ENCODE measurements at regions not wholly inside any gene's neighbourhood (a gene's known extent, or its start where the extent isn't known, plus 50 kb on each side); places are given as distances from the start of the nearest gene placed in this dataset.

- Histone ChIP-seq H4K20me1 (ENCODE audit: control insufficient read depth, insufficient read depth) (no peaks in the 10 kb centered on the region), H3K4me3 (no peak overlapping the region), H3K27ac (ENCODE audit: control insufficient read depth, insufficient read depth) (no peak overlapping the region), H3K4me1 (ENCODE audit: control insufficient read depth, insufficient read depth, low read length) (no peaks in the 10 kb centered on the region), H2AFZ (ENCODE audit: control insufficient read depth, low read depth, low read length) (no peak overlapping the region), H3K9ac (ENCODE audit: control insufficient read depth, insufficient read depth, low read length) (no peak overlapping the region), H3K27me3 (replicated peaks in 1 of 2; ENCODE audit: control insufficient read depth in 2 of 2, insufficient read depth in 2 of 2, low read length in 1 of 2) (no peaks in the 10 kb centered on the region), H3K36me3 (ENCODE audit: control insufficient read depth in 2 of 2, insufficient read depth in 2 of 2, low read length in 1 of 2) (no peaks in the 10 kb centered on the region), H3K4me2 (ENCODE audit: control insufficient read depth, insufficient read depth) (no peak overlapping the region), H3K9me3 (replicated peaks; ENCODE audit: control insufficient read depth, insufficient read depth, low read length) (no peaks in the 10 kb centered on the region), H3K79me2 (ENCODE audit: control insufficient read depth, insufficient read depth, low read length) (no peaks in the 10 kb centered on the region)
- ATAC-seq (no peak), DNase-seq (ENCODE audit: low read depth, low spot score) (no peak), FAIRE-seq (no peak)
- in situ Hi-C loops (cut with MboI) (no loop called here), intact Hi-C loops (cut with micrococcal nuclease; ENCODE audit: unreplicated experiment) (no loop called here)
- ChIA-PET CTCF (interaction anchor here (0.6 to 1.5 kb wide), 3 partner anchors 10 to 229 kb away, joined by 3 to 4 read pairs (median 3); no protein-coding TSS in a partner anchor), SMC1A (ENCODE audit: uncharacterized antibody, unreplicated experiment) (no interaction called here), POLR2A (no interaction called here), RAD21 (ENCODE audit: unreplicated experiment) (no interaction called here)
- 38% methylated on average over 43 of the region's 43 CpGs for WGBS (ENCODE audit: insufficient coverage, insufficient replicate concordance, low lambda C conversion rate, missing lambda C conversion rate)
- TF ChIP-seq, protein P1, sequence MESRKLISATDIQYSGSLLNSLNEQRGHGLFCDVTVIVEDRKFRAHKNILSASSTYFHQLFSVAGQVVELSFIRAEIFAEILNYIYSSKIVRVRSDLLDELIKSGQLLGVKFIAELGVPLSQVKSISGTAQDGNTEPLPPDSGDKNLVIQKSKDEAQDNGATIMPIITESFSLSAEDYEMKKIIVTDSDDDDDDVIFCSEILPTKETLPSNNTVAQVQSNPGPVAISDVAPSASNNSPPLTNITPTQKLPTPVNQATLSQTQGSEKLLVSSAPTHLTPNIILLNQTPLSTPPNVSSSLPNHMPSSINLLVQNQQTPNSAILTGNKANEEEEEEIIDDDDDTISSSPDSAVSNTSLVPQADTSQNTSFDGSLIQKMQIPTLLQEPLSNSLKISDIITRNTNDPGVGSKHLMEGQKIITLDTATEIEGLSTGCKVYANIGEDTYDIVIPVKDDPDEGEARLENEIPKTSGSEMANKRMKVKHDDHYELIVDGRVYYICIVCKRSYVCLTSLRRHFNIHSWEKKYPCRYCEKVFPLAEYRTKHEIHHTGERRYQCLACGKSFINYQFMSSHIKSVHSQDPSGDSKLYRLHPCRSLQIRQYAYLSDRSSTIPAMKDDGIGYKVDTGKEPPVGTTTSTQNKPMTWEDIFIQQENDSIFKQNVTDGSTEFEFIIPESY (IDR thresholded peaks at IDR 0.05) = no peak
- TF ChIP-seq RAD21 (IDR thresholded peaks at IDR 0.05; ENCODE audit: insufficient read depth, low read depth, low read length) (0 out of 2 replicates have a peak, but pooled peaks have one; percentile 19), CTCF (IDR thresholded peaks at IDR 0.05 in 2 of 3, conservative IDR thresholded peaks at IDR 0.05 in 1 of 3; ENCODE audit: control insufficient read depth in 2 of 3, extremely low read depth in 1 of 3, insufficient read depth in 1 of 3, low read depth in 3 of 3, low read length in 3 of 3) (0 out of 6 replicates have a peak, but pooled peaks of 1 of the 3 experiments have one; percentile 3), IRF4 (IDR thresholded peaks at IDR 0.05; ENCODE audit: low read depth, low read length) (no peak), SMC3 (IDR thresholded peaks at IDR 0.05; ENCODE audit: borderline replicate concordance, low read length) (no peak)
- TF ChIP-seq, protein P2, sequence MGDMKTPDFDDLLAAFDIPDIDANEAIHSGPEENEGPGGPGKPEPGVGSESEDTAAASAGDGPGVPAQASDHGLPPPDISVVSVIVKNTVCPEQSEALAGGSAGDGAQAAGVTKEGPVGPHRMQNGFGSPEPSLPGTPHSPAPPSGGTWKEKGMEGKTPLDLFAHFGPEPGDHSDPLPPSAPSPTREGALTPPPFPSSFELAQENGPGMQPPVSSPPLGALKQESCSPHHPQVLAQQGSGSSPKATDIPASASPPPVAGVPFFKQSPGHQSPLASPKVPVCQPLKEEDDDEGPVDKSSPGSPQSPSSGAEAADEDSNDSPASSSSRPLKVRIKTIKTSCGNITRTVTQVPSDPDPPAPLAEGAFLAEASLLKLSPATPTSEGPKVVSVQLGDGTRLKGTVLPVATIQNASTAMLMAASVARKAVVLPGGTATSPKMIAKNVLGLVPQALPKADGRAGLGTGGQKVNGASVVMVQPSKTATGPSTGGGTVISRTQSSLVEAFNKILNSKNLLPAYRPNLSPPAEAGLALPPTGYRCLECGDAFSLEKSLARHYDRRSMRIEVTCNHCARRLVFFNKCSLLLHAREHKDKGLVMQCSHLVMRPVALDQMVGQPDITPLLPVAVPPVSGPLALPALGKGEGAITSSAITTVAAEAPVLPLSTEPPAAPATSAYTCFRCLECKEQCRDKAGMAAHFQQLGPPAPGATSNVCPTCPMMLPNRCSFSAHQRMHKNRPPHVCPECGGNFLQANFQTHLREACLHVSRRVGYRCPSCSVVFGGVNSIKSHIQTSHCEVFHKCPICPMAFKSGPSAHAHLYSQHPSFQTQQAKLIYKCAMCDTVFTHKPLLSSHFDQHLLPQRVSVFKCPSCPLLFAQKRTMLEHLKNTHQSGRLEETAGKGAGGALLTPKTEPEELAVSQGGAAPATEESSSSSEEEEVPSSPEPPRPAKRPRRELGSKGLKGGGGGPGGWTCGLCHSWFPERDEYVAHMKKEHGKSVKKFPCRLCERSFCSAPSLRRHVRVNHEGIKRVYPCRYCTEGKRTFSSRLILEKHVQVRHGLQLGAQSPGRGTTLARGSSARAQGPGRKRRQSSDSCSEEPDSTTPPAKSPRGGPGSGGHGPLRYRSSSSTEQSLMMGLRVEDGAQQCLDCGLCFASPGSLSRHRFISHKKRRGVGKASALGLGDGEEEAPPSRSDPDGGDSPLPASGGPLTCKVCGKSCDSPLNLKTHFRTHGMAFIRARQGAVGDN (IDR thresholded peaks at IDR 0.05) = no peak
- BruUV-seq (replicated peaks) = no TSS peak
Observed at GRCh38 chr19:34838753-34839431, 65.9 kb upstream of the ZNF599 start.

Measured in GM12878 (cell line).